Neural cell (in vitro differentiated cells): ENCODE measurements at regions not wholly inside any gene's neighbourhood (a gene's known extent, or its start where the extent isn't known, plus 50 kb on each side); places are given as distances from the start of the nearest gene placed in this dataset.

Source experiments
- H2AFZ ChIP-seq: fragments of 200-600, 300-800 bp; sonication (generic), shearing (Covaris generic); 2 replicates; pipeline ENCODE4 v1.6.0; 2014; ENCODE audit warnings: low read depth, mild to moderate bottlenecking, antibody characterized with exemption, low read length, moderate library complexity
- H3F3A ChIP-seq: fragments of 200-600 bp; shearing (Covaris generic); 2 replicates; pipeline ENCODE4 v1.6.1; 2016; ENCODE audit warnings: mild to moderate bottlenecking, moderate library complexity, mixed read lengths, antibody characterized with exemption, low read length; ENCODE audit not compliant: insufficient read depth, poor library complexity, severe bottlenecking
- H3K27ac ChIP-seq: fragments of 200-600, 300-800 bp; sonication (generic), shearing (Covaris generic); 2 replicates; pipeline ENCODE4 v1.5.1; 2014; ENCODE audit warnings: mild to moderate bottlenecking, low read length, moderate library complexity
- H3K27me3 ChIP-seq: fragments of 300-800, 200-600 bp; sonication (generic), shearing (Covaris generic); 2 replicates; pipeline ENCODE4 v1.6.0; 2014; ENCODE audit warnings: mild to moderate bottlenecking, low read depth, low read length, moderate library complexity; ENCODE audit not compliant: insufficient read depth
- H3K36me3 ChIP-seq: fragments of 300-800, 200-600 bp; sonication (generic), shearing (Covaris generic); 2 replicates; pipeline ENCODE4 v1.5.1; 2014; ENCODE audit warnings: mild to moderate bottlenecking, antibody characterized with exemption, low read length, moderate library complexity; ENCODE audit not compliant: insufficient read depth
- H3K4me2 ChIP-seq: fragments of 300-800, 200-600 bp; sonication (generic), shearing (Covaris generic); 2 replicates; pipeline ENCODE4 v1.6.0; 2014; ENCODE audit warnings: mild to moderate bottlenecking, low read length
- H3K4me3 ChIP-seq: fragments of 300-800, 200-600 bp; sonication (generic), shearing (Covaris generic); 2 replicates; pipeline ENCODE4 v1.5.1; 2014; ENCODE audit warnings: mild to moderate bottlenecking, low read length, moderate library complexity
- H3K79me2 ChIP-seq: fragments of 200-600 bp; shearing (Covaris generic); replicated peaks from 2 replicates; pipeline ENCODE4 v1.6.0; 2014; ENCODE audit warnings: mild to moderate bottlenecking, low read length, moderate library complexity; ENCODE audit not compliant: insufficient read depth
- H3K9ac ChIP-seq: fragments of 300-800, 200-600 bp; sonication (generic), shearing (Covaris generic); 2 replicates; pipeline ENCODE4 v1.6.1; 2016; ENCODE audit warnings: mild to moderate bottlenecking, low read length, mixed read lengths
- H3K9me2 ChIP-seq: fragments of 200-600 bp; shearing (Covaris generic); 2 replicates; pipeline ENCODE4 v1.6.1; 2016; ENCODE audit warnings: mild to moderate bottlenecking, low read length, mixed read lengths; ENCODE audit not compliant: insufficient read depth
- H3K9me3 ChIP-seq: fragments of 200-600, 300-800 bp; sonication (generic), shearing (Covaris generic); 2 replicates; pipeline ENCODE4 v1.6.1; 2016; ENCODE audit warnings: mild to moderate bottlenecking, mixed run types, low read length, moderate library complexity, mixed read lengths
- H4K20me1 ChIP-seq: fragments of 200-600 bp; shearing (Covaris generic); 2 replicates; pipeline ENCODE4 v1.6.1; 2016; ENCODE audit warnings: mild to moderate bottlenecking, mixed run types; ENCODE audit not compliant: insufficient read depth
- EP300 ChIP-seq: fragments of 450-650 bp; conservative IDR thresholded peaks from 2 replicates; pipeline ENCODE4 v1.6.1; 2014; ENCODE audit warnings: antibody characterized with exemption, mild to moderate bottlenecking, moderate library complexity; ENCODE audit not compliant: poor library complexity, severe bottlenecking
- EZH2 ChIP-seq: fragments of 200-600, 300-800 bp; shearing (Covaris generic), sonication (generic); IDR thresholded peaks from 2 replicates; pipeline ENCODE4 v1.6.1; 2014; ENCODE audit warnings: antibody characterized with exemption, low read length, borderline replicate concordance, mild to moderate bottlenecking; ENCODE audit not compliant: insufficient read depth, poor library complexity, severe bottlenecking
- MXI1 ChIP-seq: fragments of 450-650 bp; conservative IDR thresholded peaks from 2 replicates; pipeline ENCODE4 v1.6.1; 2014; ENCODE audit warnings: antibody characterized with exemption, mild to moderate bottlenecking; ENCODE audit not compliant: poor library complexity, severe bottlenecking
- POLR2AphosphoS5 ChIP-seq: IDR thresholded peaks from 2 replicates; pipeline ENCODE4 v1.6.1; 2012
- REST ChIP-seq: IDR thresholded peaks from 2 replicates; pipeline ENCODE4 v1.6.1; 2012; ENCODE audit warnings: borderline replicate concordance
- SMC3 ChIP-seq: fragments of 450-650 bp; conservative IDR thresholded peaks from 2 replicates; pipeline ENCODE4 v1.6.1; 2014; ENCODE audit warnings: antibody characterized with exemption, mild to moderate bottlenecking, moderate library complexity; ENCODE audit not compliant: poor library complexity
- TF ChIP-seq, protein P1 (sequence below): fragments of 450-650 bp; IDR thresholded peaks from 2 replicates; pipeline ENCODE4 v1.5.1; 2014; ENCODE audit warnings: antibody characterized with exemption, mild to moderate bottlenecking, moderate library complexity; ENCODE audit not compliant: poor library complexity, severe bottlenecking

- no peaks in the 10 kb centered on the region for H4K20me1 ChIP-seq
- H3F3A ChIP-seq = no peaks in the 10 kb centered on the region
- H3K4me2 ChIP-seq = no peak overlapping the region
- H3K27ac ChIP-seq = no peak overlapping the region
- no peaks in the 10 kb centered on the region for H3K79me2 ChIP-seq
- no peak for TF ChIP-seq EP300
- no peak for TF ChIP-seq EZH2
- TF ChIP-seq, protein P1, sequence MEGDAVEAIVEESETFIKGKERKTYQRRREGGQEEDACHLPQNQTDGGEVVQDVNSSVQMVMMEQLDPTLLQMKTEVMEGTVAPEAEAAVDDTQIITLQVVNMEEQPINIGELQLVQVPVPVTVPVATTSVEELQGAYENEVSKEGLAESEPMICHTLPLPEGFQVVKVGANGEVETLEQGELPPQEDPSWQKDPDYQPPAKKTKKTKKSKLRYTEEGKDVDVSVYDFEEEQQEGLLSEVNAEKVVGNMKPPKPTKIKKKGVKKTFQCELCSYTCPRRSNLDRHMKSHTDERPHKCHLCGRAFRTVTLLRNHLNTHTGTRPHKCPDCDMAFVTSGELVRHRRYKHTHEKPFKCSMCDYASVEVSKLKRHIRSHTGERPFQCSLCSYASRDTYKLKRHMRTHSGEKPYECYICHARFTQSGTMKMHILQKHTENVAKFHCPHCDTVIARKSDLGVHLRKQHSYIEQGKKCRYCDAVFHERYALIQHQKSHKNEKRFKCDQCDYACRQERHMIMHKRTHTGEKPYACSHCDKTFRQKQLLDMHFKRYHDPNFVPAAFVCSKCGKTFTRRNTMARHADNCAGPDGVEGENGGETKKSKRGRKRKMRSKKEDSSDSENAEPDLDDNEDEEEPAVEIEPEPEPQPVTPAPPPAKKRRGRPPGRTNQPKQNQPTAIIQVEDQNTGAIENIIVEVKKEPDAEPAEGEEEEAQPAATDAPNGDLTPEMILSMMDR = no peak
- H3K9me3 ChIP-seq = no peaks in the 10 kb centered on the region
- H3K36me3 ChIP-seq = no peaks in the 10 kb centered on the region
- no peaks in the 10 kb centered on the region for H3K9me2 ChIP-seq
- H3K9ac ChIP-seq = no peak overlapping the region
- H3K27me3 ChIP-seq = no peaks in the 10 kb centered on the region
- H3K4me3 ChIP-seq = no peak overlapping the region
- no peak overlapping the region for H2AFZ ChIP-seq
Observed at GRCh38 chr11:80819271-80819670, 1378.4 kb upstream of the TENM4 start.

GRCh38 chr11:80816966-80817365 is 1376.1 kb upstream of the TENM4 start:
- no peak overlapping the region for H3K9ac ChIP-seq
- no peaks in the 10 kb centered on the region for H3K27me3 ChIP-seq
- no peaks in the 10 kb centered on the region for H3K36me3 ChIP-seq
- H3F3A ChIP-seq = no peaks in the 10 kb centered on the region
- H4K20me1 ChIP-seq = no peaks in the 10 kb centered on the region
- H3K9me3 ChIP-seq = no peaks in the 10 kb centered on the region
- no peak overlapping the region for H2AFZ ChIP-seq
- no peak overlapping the region for H3K4me3 ChIP-seq
- H3K79me2 ChIP-seq = no peaks in the 10 kb centered on the region
- no peak for TF ChIP-seq MXI1
- TF ChIP-seq EZH2 = no peak
- no peak for TF ChIP-seq EP300
- TF ChIP-seq SMC3 = no peak
- no peak for TF ChIP-seq POLR2AphosphoS5
- TF ChIP-seq REST = no peak
- TF ChIP-seq, protein P1 = no peak
- no peaks in the 10 kb centered on the region for H3K9me2 ChIP-seq
- H3K4me2 ChIP-seq = no peak overlapping the region
- no peak overlapping the region for H3K27ac ChIP-seq
